Panc1 (cell line): ENCODE measurements at regions not wholly inside any gene's neighbourhood (a gene's known extent, or its start where the extent isn't known, plus 50 kb on each side); places are given as distances from the start of the nearest gene placed in this dataset.

Experiments used
- ATAC-seq: fragments of 200-7000 bp; cut with Tn5 transposase; 2 replicates; pipeline ENCODE4 v1.9.1; 2020; ENCODE audit warnings: mild to moderate bottlenecking, moderate library complexity
- BruUV-seq: library from RNA; stranded (reverse); fragments of 400-500 nt; replicated peaks from 2 replicates; lab custom pipeline; 2021; lab: Mats Ljungman, UMichigan
- CTCF ChIA-PET: fragments of 300-600 bp; sonication (Branson Sonifier 250); formaldehyde crosslinking; loops from one replicate; lab custom pipeline; 2022; ENCODE audit warnings: antibody characterized with exemption; lab: Charles Lee
- POLR2A ChIA-PET: fragments of 300-600 bp; sonication (Branson Sonifier 250); formaldehyde crosslinking; loops from one replicate; lab custom pipeline; 2022; ENCODE audit warnings: antibody characterized with exemption; lab: Charles Lee
- DNase-seq: peaks from one replicate; pipeline ENCODE4 v3.0.0-alpha.2; 2010; ENCODE audit warnings: low read depth, low spot score
- H3K27ac ChIP-seq: 2 replicates; pipeline ENCODE4 v1.5.1; 2011; ENCODE audit warnings: mild to moderate bottlenecking, low read length, inconsistent platforms
- H3K27me3 ChIP-seq: fragments of 200-500 bp; sonication (Bioruptor generic); 2 replicates; pipeline ENCODE4 v1.6.0; 2014; ENCODE audit warnings: low read length, inconsistent platforms; ENCODE audit not compliant: control insufficient read depth, insufficient read depth
- H3K36me3 ChIP-seq: fragments of 200-500 bp; sonication (Bioruptor generic); 2 replicates; pipeline ENCODE4 v1.5.1; 2014; ENCODE audit warnings: inconsistent platforms, mild to moderate bottlenecking, low read length, moderate library complexity; ENCODE audit not compliant: control insufficient read depth, insufficient read depth
- H3K4me1 ChIP-seq: 2 replicates; pipeline ENCODE4 v1.5.1; 2011; ENCODE audit warnings: inconsistent platforms, mild to moderate bottlenecking, low read length, moderate library complexity; ENCODE audit not compliant: control insufficient read depth, insufficient read depth
- H3K4me3 ChIP-seq, 2 experiments: 2 replicates each; pipeline ENCODE4 v1.5.1; 2011 to 2012; ENCODE audit warnings: low read depth in 2 of 2, low read length in 2 of 2, mild to moderate bottlenecking in 2 of 2, inconsistent platforms in 1 of 2, moderate library complexity in 1 of 2
- H3K9me3 ChIP-seq: fragments of 200-500 bp; sonication (Bioruptor generic); 2 replicates; pipeline ENCODE4 v1.5.1; 2014; ENCODE audit warnings: low read depth, mild to moderate bottlenecking, inconsistent platforms, low read length, moderate library complexity; ENCODE audit not compliant: control insufficient read depth, insufficient read depth
- POLR2AphosphoS5 ChIP-seq: IDR thresholded peaks from 2 replicates; pipeline ENCODE4 v1.6.1; 2012; ENCODE audit warnings: mild to moderate bottlenecking, low read depth, low read length, moderate library complexity
- SIN3A ChIP-seq: IDR thresholded peaks from 2 replicates; pipeline ENCODE4 v1.6.1; 2012; ENCODE audit warnings: low read depth, mild to moderate bottlenecking, low read length, moderate library complexity, borderline replicate concordance; ENCODE audit not compliant: insufficient read depth
- TCF7L2 ChIP-seq: IDR thresholded peaks from 2 replicates; pipeline ENCODE4 v1.6.1; 2011; ENCODE audit warnings: mild to moderate bottlenecking, low read depth, low read length, inconsistent platforms
- in situ Hi-C: cut with HindIII; loops from 2 replicates; pipeline ENCODE4 v1.10.0; 2016; ENCODE audit warnings: low sequenced_read_pairs, low pct_unique_long_range_greater_than_20kb
- intact Hi-C: fragments of 100-400 bp; cut with micrococcal nuclease; formaldehyde crosslinking; loops from one replicate; pipeline ENCODE4 v1.10.0; 2022; ENCODE audit not compliant: unreplicated experiment
- TF ChIP-seq, protein P1 (sequence below): fragments of 450-650 bp; IDR thresholded peaks from 2 replicates; pipeline ENCODE4 v1.5.1; 2017; ENCODE audit warnings: mild to moderate bottlenecking
- TF ChIP-seq, protein P2 (sequence below), 2 experiments: IDR thresholded peaks; 2 replicates each; pipeline ENCODE4 v1.6.1; 2011 to 2012; ENCODE audit warnings: low read depth in 2 of 2, control low read depth in 1 of 2, low read length in 1 of 2, mild to moderate bottlenecking in 1 of 2, moderate library complexity in 1 of 2; ENCODE audit not compliant: insufficient read depth in 1 of 2

DNA sequence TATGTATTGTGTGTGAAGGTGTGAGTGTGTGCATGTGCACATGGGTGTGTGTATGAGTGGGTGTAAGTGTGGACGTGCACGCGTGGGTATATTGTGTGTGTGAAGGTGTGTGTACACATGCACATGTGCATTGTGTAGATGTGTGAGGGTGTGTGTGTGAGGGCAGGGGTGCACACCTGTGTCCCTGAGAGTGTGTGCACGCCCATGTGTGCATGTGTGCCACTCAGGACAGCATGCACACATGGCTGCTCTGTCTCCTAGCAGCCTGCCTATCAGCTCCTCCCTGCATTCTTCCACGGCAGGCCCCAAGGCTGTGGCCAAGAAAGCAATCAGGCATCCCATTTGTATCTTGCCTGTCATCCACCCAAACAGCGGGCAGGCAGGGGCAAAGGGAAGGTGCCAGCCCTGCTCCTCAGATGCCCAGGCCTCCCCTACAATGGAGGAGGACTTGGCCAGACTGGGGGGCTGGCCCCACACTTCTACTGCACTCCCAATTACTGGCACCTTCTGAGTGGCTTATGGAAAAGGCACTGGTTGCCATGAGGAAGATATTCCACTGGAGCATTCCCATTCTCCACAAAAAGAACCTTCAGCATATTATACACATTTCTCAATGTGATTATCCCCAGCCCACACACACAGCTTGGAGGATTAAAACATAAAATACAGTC, 380.4 kb upstream of the ZMIZ1 start:
- H3K4me1 ChIP-seq, result no peaks in the 10 kb centered on the region
- POLR2A ChIA-PET, result no interaction called here
- no peak overlapping the region for H3K27ac ChIP-seq
- 0 out of 2 replicates have a peak, but pooled peaks cover 2% of the 10 kb centered on the region for H3K27me3 ChIP-seq
- intact Hi-C loops, result no loop called here
- ATAC-seq, result no peak
- TF ChIP-seq POLR2AphosphoS5 (no peak), TCF7L2 (no peak), SIN3A (no peak)
- TF ChIP-seq, protein P1, sequence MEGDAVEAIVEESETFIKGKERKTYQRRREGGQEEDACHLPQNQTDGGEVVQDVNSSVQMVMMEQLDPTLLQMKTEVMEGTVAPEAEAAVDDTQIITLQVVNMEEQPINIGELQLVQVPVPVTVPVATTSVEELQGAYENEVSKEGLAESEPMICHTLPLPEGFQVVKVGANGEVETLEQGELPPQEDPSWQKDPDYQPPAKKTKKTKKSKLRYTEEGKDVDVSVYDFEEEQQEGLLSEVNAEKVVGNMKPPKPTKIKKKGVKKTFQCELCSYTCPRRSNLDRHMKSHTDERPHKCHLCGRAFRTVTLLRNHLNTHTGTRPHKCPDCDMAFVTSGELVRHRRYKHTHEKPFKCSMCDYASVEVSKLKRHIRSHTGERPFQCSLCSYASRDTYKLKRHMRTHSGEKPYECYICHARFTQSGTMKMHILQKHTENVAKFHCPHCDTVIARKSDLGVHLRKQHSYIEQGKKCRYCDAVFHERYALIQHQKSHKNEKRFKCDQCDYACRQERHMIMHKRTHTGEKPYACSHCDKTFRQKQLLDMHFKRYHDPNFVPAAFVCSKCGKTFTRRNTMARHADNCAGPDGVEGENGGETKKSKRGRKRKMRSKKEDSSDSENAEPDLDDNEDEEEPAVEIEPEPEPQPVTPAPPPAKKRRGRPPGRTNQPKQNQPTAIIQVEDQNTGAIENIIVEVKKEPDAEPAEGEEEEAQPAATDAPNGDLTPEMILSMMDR, result no peak
- TF ChIP-seq, protein P2, sequence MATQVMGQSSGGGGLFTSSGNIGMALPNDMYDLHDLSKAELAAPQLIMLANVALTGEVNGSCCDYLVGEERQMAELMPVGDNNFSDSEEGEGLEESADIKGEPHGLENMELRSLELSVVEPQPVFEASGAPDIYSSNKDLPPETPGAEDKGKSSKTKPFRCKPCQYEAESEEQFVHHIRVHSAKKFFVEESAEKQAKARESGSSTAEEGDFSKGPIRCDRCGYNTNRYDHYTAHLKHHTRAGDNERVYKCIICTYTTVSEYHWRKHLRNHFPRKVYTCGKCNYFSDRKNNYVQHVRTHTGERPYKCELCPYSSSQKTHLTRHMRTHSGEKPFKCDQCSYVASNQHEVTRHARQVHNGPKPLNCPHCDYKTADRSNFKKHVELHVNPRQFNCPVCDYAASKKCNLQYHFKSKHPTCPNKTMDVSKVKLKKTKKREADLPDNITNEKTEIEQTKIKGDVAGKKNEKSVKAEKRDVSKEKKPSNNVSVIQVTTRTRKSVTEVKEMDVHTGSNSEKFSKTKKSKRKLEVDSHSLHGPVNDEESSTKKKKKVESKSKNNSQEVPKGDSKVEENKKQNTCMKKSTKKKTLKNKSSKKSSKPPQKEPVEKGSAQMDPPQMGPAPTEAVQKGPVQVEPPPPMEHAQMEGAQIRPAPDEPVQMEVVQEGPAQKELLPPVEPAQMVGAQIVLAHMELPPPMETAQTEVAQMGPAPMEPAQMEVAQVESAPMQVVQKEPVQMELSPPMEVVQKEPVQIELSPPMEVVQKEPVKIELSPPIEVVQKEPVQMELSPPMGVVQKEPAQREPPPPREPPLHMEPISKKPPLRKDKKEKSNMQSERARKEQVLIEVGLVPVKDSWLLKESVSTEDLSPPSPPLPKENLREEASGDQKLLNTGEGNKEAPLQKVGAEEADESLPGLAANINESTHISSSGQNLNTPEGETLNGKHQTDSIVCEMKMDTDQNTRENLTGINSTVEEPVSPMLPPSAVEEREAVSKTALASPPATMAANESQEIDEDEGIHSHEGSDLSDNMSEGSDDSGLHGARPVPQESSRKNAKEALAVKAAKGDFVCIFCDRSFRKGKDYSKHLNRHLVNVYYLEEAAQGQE (IDR thresholded peaks at IDR 0.05; ENCODE audit: insufficient read depth in 1 of 2, low read depth in 2 of 2, low read length in 1 of 2), result no peak
- no peaks in the 10 kb centered on the region for H3K36me3 ChIP-seq
- DNase-seq, result no peak
- in situ Hi-C loops, result no loop called here
- CTCF ChIA-PET, result no interaction called here
- no peaks in the 10 kb centered on the region for H3K9me3 ChIP-seq
- H3K4me3 ChIP-seq, result no peak overlapping the region
- BruUV-seq, result no TSS peak

DNA sequence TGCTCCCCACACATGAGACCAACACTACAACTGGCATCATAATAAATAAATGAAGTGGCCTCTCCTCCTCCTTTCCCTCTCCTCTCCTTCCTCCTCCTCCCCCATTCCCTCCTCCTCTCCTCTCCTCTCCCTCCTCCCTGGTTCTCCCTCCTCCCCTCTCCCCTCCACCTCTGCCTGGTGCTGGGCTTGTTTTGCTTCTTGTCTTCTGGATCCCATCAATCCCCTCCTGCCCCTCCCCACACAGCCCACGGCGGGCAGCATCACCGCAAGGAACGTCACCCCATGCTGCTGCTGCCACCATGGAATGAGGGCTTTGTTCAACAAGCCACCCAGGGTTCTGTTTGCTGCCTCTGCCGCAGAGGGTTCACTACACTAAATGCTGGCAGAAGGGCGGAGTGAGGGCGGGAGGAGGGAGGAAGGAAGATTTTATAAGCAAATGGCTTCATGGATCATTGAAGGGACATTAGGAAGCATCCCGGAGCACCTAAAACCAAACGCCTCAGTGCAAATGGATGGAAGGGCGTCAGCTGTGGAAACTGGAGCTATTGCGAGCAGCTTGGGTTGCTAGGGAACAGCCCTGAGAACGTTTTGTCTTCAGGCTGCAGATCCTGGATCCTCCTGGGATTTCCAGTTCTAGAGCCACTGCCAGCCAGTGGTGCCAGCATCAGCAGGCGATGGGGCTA, 379.7 kb upstream of the ZMIZ1 start:
- BruUV-seq, result no TSS peak
- Histone ChIP-seq H3K27ac (no peak overlapping the region), H3K4me3 (no peak overlapping the region), H3K27me3 (0 out of 2 replicates have a peak, but pooled peaks cover under 1% of the 10 kb centered on the region), H3K9me3 (no peaks in the 10 kb centered on the region), H3K36me3 (no peaks in the 10 kb centered on the region), H3K4me1 (no peaks in the 10 kb centered on the region)
- TF ChIP-seq, protein P1, result no peak
- TF ChIP-seq, protein P2 (IDR thresholded peaks at IDR 0.05; ENCODE audit: insufficient read depth in 1 of 2, low read depth in 2 of 2, low read length in 1 of 2), result no peak
- TF ChIP-seq TCF7L2, result no peak
- no peak for TF ChIP-seq POLR2AphosphoS5
- no peak for TF ChIP-seq SIN3A
- POLR2A ChIA-PET, result no interaction called here
- in situ Hi-C loops (no loop called here), intact Hi-C loops (no loop called here)
- DNase-seq, result no peak
- ATAC-seq, result no peak
- CTCF ChIA-PET, result no interaction called here
